ENCODE measurements at regions not wholly inside any gene's neighbourhood (a gene's known extent, or its start where the extent isn't known, plus 50 kb on each side); places are given as distances from the start of the nearest gene placed in this dataset.
"Not testable (repeated sequence)": the region's sequence is repeated elsewhere in the genome, so short reads cannot be mapped to it uniquely, and the experiment has no call there.

GRCh38 chrX:146994163-146994562 lies 179.6 kb upstream of the CXorf51A start:
- no peak for TF ChIP-seq CTCF (IDR thresholded peaks at IDR 0.05; ENCODE audit: control insufficient read depth, extremely low read depth, insufficient read depth)
- H3K4me3 ChIP-seq (ENCODE audit: low read depth, low read length), result no peak overlapping the region
- DNase-seq (ENCODE audit: low read depth), result no peak

GRCh38 chrX:146973283-146973682 lies 158.7 kb upstream of the CXorf51A start:
- no peak for TF ChIP-seq CTCF (IDR thresholded peaks at IDR 0.05; ENCODE audit: control insufficient read depth, extremely low read depth, insufficient read depth)
- no peak overlapping the region for H3K4me3 ChIP-seq (ENCODE audit: low read depth, low read length)
- DNase-seq (ENCODE audit: low read depth), result no peak

- H3K4me3 ChIP-seq (ENCODE audit: low read depth, low read length), result no peak overlapping the region
- TF ChIP-seq CTCF (IDR thresholded peaks at IDR 0.05; ENCODE audit: control insufficient read depth, extremely low read depth, insufficient read depth), result no peak
- DNase-seq (ENCODE audit: low read depth), result no peak
These were observed 152.8 kb upstream of the CXorf51A start for GRCh38 chrX:146967306-146967705.

GRCh38 chrX:146956760-146957159 lies 142.2 kb upstream of the CXorf51A start:
- no peak overlapping the region for H3K4me3 ChIP-seq (ENCODE audit: low read depth, low read length)
- TF ChIP-seq CTCF (IDR thresholded peaks at IDR 0.05; ENCODE audit: control insufficient read depth, extremely low read depth, insufficient read depth), result no peak
- no peak for DNase-seq (ENCODE audit: low read depth)

GRCh38 chrX:146934256-146934655 lies 119.7 kb upstream of the CXorf51A start:
- no peak for DNase-seq (ENCODE audit: low read depth)
- no peak overlapping the region for H3K4me3 ChIP-seq (ENCODE audit: low read depth, low read length)
- no peak for TF ChIP-seq CTCF (IDR thresholded peaks at IDR 0.05; ENCODE audit: control insufficient read depth, extremely low read depth, insufficient read depth)

GRCh38 chrX:146932997-146933396 lies 118.5 kb upstream of the CXorf51A start:
- not testable (repeated sequence) for DNase-seq (ENCODE audit: low read depth); H3K4me3 ChIP-seq (ENCODE audit: low read depth, low read length)

- DNase-seq (ENCODE audit: low read depth), result no peak
- no peak for TF ChIP-seq CTCF (IDR thresholded peaks at IDR 0.05; ENCODE audit: control insufficient read depth, extremely low read depth, insufficient read depth)
- no peak overlapping the region for H3K4me3 ChIP-seq (ENCODE audit: low read depth, low read length)
These were observed 106.7 kb upstream of the CXorf51A start for GRCh38 chrX:146921204-146921603.
